Endothelial cell (in vitro differentiated cells): ENCODE measurements at regions not wholly inside any gene's neighbourhood (a gene's known extent, or its start where the extent isn't known, plus 50 kb on each side); places are given as distances from the start of the nearest gene placed in this dataset.

ENCODE experiments used
- DNase-seq: peaks from one replicate; pipeline ENCODE4 v3.0.0; 2021; ENCODE audit warnings: low spot score
- H3K27ac Mint-ChIP-seq: one replicate; pipeline ENCODE4 v1.8.0; 2021; ENCODE audit warnings: mixed read lengths, inconsistent platforms; ENCODE audit not compliant: unreplicated experiment
- H3K27me3 Mint-ChIP-seq: one replicate; pipeline ENCODE4 v1.8.0; 2021; ENCODE audit warnings: mild to moderate bottlenecking, moderate library complexity, mixed read lengths, inconsistent platforms; ENCODE audit not compliant: unreplicated experiment
- H3K36me3 Mint-ChIP-seq: one replicate; pipeline ENCODE4 v1.8.0; 2021; ENCODE audit warnings: mild to moderate bottlenecking, low read depth, mixed read lengths, inconsistent platforms; ENCODE audit not compliant: unreplicated experiment
- H3K4me1 Mint-ChIP-seq: one replicate; pipeline ENCODE4 v1.8.0; 2021; ENCODE audit warnings: mild to moderate bottlenecking, mixed read lengths, inconsistent platforms; ENCODE audit not compliant: unreplicated experiment
- H3K4me3 Mint-ChIP-seq: one replicate; pipeline ENCODE4 v1.8.0; 2021; ENCODE audit warnings: mild to moderate bottlenecking, mixed read lengths, inconsistent platforms; ENCODE audit not compliant: unreplicated experiment
- H3K9me3 Mint-ChIP-seq: one replicate; pipeline ENCODE4 v1.8.0; 2021; ENCODE audit warnings: mixed read lengths, inconsistent platforms; ENCODE audit not compliant: unreplicated experiment
- TF ChIP-seq, protein P1 (sequence below): fragments of 200-600 bp; sonication (generic); IDR thresholded peaks from one replicate; pipeline ENCODE4 v1.5.0; 2021; ENCODE audit warnings: antibody characterized with exemption; ENCODE audit not compliant: unreplicated experiment

DNA sequence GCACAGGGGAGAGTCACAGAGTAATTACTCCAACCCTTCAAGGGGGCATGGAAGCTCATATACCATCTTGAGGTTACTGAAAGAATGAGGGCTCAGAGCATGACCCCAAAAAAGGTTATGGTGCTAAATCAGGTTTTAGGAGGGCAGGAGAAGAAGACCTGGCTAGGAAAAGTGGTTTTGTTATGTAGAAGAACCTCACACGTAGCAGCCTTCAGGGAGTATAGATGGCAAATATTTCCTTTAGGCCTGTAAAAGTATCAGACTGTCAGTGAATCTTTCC lies 102.0 kb upstream of the PDE5A start:
- no peaks in the 10 kb centered on the region for H3K27me3 Mint-ChIP-seq
- no peaks in the 10 kb centered on the region for H3K9me3 Mint-ChIP-seq
- TF ChIP-seq, protein P1, sequence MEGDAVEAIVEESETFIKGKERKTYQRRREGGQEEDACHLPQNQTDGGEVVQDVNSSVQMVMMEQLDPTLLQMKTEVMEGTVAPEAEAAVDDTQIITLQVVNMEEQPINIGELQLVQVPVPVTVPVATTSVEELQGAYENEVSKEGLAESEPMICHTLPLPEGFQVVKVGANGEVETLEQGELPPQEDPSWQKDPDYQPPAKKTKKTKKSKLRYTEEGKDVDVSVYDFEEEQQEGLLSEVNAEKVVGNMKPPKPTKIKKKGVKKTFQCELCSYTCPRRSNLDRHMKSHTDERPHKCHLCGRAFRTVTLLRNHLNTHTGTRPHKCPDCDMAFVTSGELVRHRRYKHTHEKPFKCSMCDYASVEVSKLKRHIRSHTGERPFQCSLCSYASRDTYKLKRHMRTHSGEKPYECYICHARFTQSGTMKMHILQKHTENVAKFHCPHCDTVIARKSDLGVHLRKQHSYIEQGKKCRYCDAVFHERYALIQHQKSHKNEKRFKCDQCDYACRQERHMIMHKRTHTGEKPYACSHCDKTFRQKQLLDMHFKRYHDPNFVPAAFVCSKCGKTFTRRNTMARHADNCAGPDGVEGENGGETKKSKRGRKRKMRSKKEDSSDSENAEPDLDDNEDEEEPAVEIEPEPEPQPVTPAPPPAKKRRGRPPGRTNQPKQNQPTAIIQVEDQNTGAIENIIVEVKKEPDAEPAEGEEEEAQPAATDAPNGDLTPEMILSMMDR: no peak
- no peak overlapping the region for H3K27ac Mint-ChIP-seq
- no peaks in the 10 kb centered on the region for H3K36me3 Mint-ChIP-seq
- H3K4me1 Mint-ChIP-seq: no peaks in the 10 kb centered on the region
- H3K4me3 Mint-ChIP-seq: no peak overlapping the region
- DNase-seq: no peak

DNA sequence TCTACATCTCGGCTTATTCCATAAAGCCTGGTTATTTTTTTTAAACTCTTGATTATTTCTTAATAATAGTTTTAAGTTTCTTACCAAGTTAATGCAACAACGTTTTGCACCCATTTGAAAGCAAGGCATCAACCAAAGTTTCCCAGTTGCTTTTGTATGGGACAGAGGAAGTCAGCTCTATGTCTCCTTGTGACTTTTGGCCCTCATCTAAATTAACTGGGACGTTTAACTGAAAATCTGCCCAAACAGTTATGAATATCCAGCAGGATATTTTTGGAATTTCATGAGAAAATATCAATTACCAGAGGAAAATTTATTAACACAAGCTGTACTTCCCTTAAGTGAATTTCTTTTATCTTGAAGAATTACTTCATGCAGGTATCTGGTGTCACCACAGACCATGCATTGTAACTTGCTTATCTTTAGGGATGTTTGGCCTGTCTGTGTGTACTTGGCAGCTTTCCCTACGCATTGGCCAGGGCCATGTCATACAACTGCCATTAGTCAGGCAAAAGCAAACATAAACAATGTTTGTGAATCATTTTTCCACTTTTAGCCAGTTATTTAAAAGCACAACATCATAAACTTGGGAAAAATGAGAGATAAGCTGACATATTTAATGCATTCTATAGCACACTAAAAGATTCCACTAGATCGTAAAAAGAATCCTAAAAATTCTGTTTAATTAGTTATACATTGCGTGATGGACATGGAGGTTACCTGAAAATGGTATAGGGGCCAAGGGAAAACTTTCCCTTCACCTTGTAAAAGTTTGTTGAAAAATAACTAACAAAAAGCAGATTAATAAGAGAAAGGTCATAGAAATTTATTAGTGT lies 101.4 kb upstream of the PDE5A start:
- TF ChIP-seq, protein P1: no peak
- no peaks in the 10 kb centered on the region for H3K36me3 Mint-ChIP-seq
- H3K4me1 Mint-ChIP-seq: no peaks in the 10 kb centered on the region

DNA sequence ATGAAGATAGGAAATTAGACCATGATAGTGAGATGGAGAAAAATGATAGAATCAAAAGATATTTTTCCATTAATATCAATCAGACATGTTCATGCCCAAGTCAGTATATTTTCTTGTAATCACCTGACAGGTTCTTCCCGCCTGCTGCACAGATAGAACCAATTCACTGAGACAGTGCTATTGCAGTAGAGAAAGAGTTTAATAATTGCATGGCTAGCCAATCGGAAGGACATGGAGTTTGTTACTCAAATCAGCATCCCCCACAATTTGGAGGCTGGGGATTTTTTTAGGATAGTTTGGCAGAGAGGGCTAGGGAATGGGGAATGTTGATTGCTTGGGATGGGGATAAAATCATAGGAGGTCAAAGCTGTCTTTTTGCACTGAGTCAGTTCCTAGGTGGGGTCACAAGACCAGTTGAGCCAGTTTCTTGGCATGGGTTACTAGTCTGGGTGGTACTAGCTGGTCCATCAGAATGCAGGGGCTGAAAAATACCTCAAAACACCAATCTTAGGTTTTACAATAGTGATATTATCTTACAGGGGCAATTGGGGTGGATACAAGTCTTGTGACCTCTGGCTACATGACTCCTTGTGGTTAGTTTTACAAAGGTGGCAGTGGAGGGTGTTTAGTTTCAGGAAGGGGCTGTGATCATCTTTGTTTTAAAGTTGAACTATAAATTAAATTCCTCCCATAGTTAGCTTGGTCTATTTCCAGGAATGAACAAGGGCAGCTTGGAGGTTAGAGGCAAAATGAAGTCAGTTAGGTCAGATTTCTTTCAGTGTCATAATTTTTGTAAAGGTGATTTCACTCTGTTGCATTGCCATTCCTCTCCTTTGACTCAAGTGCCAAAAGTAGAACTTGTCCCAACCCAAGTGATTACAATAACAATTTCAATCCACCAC lies 100.3 kb upstream of the PDE5A start:
- H3K27ac Mint-ChIP-seq: no peak overlapping the region
- H3K9me3 Mint-ChIP-seq: no peaks in the 10 kb centered on the region
- no peaks in the 10 kb centered on the region for H3K36me3 Mint-ChIP-seq
- H3K4me3 Mint-ChIP-seq: no peak overlapping the region
- H3K4me1 Mint-ChIP-seq: no peaks in the 10 kb centered on the region
- no peak for DNase-seq
- TF ChIP-seq, protein P1: no peak
- no peaks in the 10 kb centered on the region for H3K27me3 Mint-ChIP-seq

More for the DNA sequence above, 101.4 kb upstream of the PDE5A start:
- Mint-ChIP-seq H3K27ac (no peak overlapping the region), H3K9me3 (no peaks in the 10 kb centered on the region), H3K27me3 (no peaks in the 10 kb centered on the region), H3K4me3 (no peak overlapping the region)
- no peak for DNase-seq

DNA sequence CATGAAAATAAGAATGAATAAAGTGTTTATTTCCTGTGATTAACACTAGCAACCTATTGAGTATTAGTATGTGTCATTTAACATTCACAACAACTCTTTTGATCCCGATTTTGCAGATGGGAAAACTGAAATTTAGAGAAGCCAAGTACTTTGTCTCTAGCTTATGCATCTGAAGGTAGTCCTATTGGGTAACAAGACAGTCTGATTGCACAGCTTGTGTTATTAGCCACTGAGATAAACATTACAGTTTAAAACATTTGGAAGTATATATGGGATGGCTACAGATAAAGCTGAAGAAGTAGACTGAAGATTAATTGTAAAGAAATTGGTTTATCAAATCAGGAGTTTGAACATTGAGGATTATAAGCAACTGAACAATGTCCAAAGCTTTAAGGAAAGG lies 99.6 kb upstream of the PDE5A start:
- DNase-seq: no peak
- H3K27me3 Mint-ChIP-seq: no peaks in the 10 kb centered on the region
- TF ChIP-seq, protein P1: no peak
- no peaks in the 10 kb centered on the region for H3K36me3 Mint-ChIP-seq
- no peaks in the 10 kb centered on the region for H3K9me3 Mint-ChIP-seq
- H3K27ac Mint-ChIP-seq: no peak overlapping the region
- H3K4me1 Mint-ChIP-seq: no peaks in the 10 kb centered on the region
- H3K4me3 Mint-ChIP-seq: no peak overlapping the region

DNA sequence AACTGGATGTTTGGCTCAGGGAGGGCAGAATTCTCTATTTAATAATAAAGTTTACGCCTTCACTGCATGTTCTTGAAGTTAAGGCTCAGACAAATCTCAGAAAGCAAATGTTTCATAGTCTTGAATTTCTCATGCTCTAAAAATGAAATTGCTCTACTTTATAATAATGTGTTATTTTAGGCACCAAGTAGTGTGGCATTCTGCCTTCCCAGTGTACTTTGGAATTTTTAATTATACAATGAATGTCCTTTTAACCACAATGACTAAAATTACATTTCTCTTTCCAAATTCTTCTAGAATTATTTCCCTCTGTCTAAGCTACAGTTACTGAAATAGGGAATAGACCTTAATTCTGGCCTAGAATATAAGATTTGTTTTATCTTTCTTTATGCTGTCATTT lies 97.9 kb upstream of the PDE5A start:
- Mint-ChIP-seq H3K4me3 (no peak overlapping the region), H3K27ac (no peak overlapping the region), H3K4me1 (no peaks in the 10 kb centered on the region), H3K9me3 (no peaks in the 10 kb centered on the region), H3K36me3 (no peaks in the 10 kb centered on the region), H3K27me3 (no peaks in the 10 kb centered on the region)
- DNase-seq: no peak
- TF ChIP-seq, protein P1: no peak
